CD4-positive, alpha-beta T cell (primary cell): ENCODE measurements at regions not wholly inside any gene's neighbourhood (a gene's known extent, or its start where the extent isn't known, plus 50 kb on each side); places are given as distances from the start of the nearest gene placed in this dataset.

ENCODE experiments used
- ATAC-seq: fragments of 200-7000 bp; cut with Tn5 transposase; one replicate; pipeline ENCODE4 v1.10.0; 2022; ENCODE audit warnings: mild to moderate bottlenecking; ENCODE audit not compliant: poor library complexity
- CTCF ChIA-PET: fragments of 350-600 bp; sonication (Branson Sonifier 250); formaldehyde crosslinking; loops from one replicate; lab custom pipeline; 2021; ENCODE audit warnings: antibody characterized with exemption, inconsistent platforms; lab: Charles Lee
- POLR2A ChIA-PET: fragments of 350-600 bp; sonication (Branson Sonifier 250); formaldehyde crosslinking; loops from one replicate; lab custom pipeline; 2021; ENCODE audit warnings: antibody characterized with exemption, inconsistent platforms; lab: Charles Lee
- DNase-seq, 14 experiments: peaks; one replicate each; pipeline ENCODE4 v3.0.0-alpha.2; 2013 to 2020; ENCODE audit warnings: mixed read lengths in 2 of 14
- H3K27ac ChIP-seq, 2 donors: one replicate each; pipeline versions ENCODE4 v1.5.1 to v1.7.0; 2013; ENCODE audit warnings: low read length in 2 of 2, low read depth in 1 of 2, mild to moderate bottlenecking in 1 of 2
- H3K27me3 ChIP-seq, 2 experiments: 1 replicate in 1 of 2; 2 replicates in 1 of 2; pipeline versions ENCODE4 v1.6.1 to v1.7.0; 2013; ENCODE audit warnings: low read length in 2 of 2, control low read depth in 1 of 2, mild to moderate bottlenecking in 1 of 2, moderate library complexity in 1 of 2; ENCODE audit not compliant: insufficient read depth in 2 of 2, control insufficient read depth in 1 of 2
- H3K36me3 ChIP-seq: one replicate; pipeline ENCODE4 v1.6.1; 2013; ENCODE audit warnings: low read length, control low read depth; ENCODE audit not compliant: insufficient read depth
- H3K4me1 ChIP-seq: one replicate; pipeline ENCODE4 v1.6.1; 2013; ENCODE audit warnings: low read length, control low read depth; ENCODE audit not compliant: insufficient read depth
- H3K4me3 ChIP-seq: one replicate; pipeline ENCODE4 v1.5.1; 2013; ENCODE audit warnings: mild to moderate bottlenecking, low read length, moderate library complexity
- H3K9me3 ChIP-seq, 2 experiments: 1 replicate in 1 of 2; 2 replicates in 1 of 2; pipeline versions ENCODE4 v1.6.1 to v1.7.0; 2013; ENCODE audit warnings: low read length in 2 of 2, mild to moderate bottlenecking in 2 of 2, control low read depth in 1 of 2, moderate library complexity in 1 of 2; ENCODE audit not compliant: control insufficient read depth in 1 of 2, insufficient read depth in 1 of 2
- H3K27ac Mint-ChIP-seq: one replicate; pipeline ENCODE4 v1.8.0; 2020; ENCODE audit warnings: mixed read lengths
- H3K27me3 Mint-ChIP-seq: one replicate; pipeline ENCODE4 v1.8.0; 2021; ENCODE audit warnings: mixed read lengths
- H3K36me3 Mint-ChIP-seq: one replicate; pipeline ENCODE4 v1.8.0; 2021; ENCODE audit warnings: low read depth, mixed read lengths
- H3K4me1 Mint-ChIP-seq: one replicate; pipeline ENCODE4 v1.8.0; 2021; ENCODE audit warnings: low read depth, mixed read lengths
- H3K4me3 Mint-ChIP-seq: one replicate; pipeline ENCODE4 v1.8.0; 2020; ENCODE audit warnings: mild to moderate bottlenecking, mixed read lengths
- H3K9me3 Mint-ChIP-seq: one replicate; pipeline ENCODE4 v1.8.0; 2020; ENCODE audit warnings: mixed read lengths
- CTCF ChIP-seq: fragments of 200-600 bp; IDR thresholded peaks from one replicate; pipeline ENCODE4 v1.8.0; 2022; ENCODE audit warnings: antibody characterized with exemption, mild to moderate bottlenecking
- intact Hi-C, 2 experiments: fragments of 100-400 bp; cut with DNase I in 1 of 2; cut with micrococcal nuclease in 1 of 2; formaldehyde crosslinking; loops; one replicate each; pipeline versions ENCODE4 v1.15.1 to v1.9.0; 2023 to 2025; cut with DNase I, micrococcal nuclease

- Mint-ChIP-seq H3K4me3 (no peak overlapping the region), H3K27ac (no peak overlapping the region), H3K36me3 (no peaks in the 10 kb centered on the region), H3K9me3 (no peaks in the 10 kb centered on the region), H3K27me3 (peaks cover 31% of the 10 kb centered on the region), H3K4me1 (no peaks in the 10 kb centered on the region)
- H3K36me3 ChIP-seq, result no peaks in the 10 kb centered on the region
- no peaks in the 10 kb centered on the region for H3K4me1 ChIP-seq
- H3K9me3 ChIP-seq, result no peaks in the 10 kb centered on the region
- H3K4me3 ChIP-seq, result no peak overlapping the region
- peaks cover 0 to 10% of the 10 kb centered on the region in 2 experiments for H3K27me3 ChIP-seq
- TF ChIP-seq CTCF, result no peak
- ChIA-PET CTCF (no interaction called here), POLR2A (no interaction called here)
- no peak for DNase-seq
- ATAC-seq, result no peak
- H3K27ac ChIP-seq, result no peak overlapping the region
- intact Hi-C loops, result no loop called here
These were observed 111.5 kb upstream of the MAGI3 start for GRCh38 chr1:113278777-113279176.

- no peaks in the 10 kb centered on the region for H3K9me3 Mint-ChIP-seq
- TF ChIP-seq CTCF, result no peak
- intact Hi-C loops, result no loop called here
- ATAC-seq (no peak), DNase-seq (no peak)
- no peak overlapping the region for H3K4me3 Mint-ChIP-seq
- H3K9me3 ChIP-seq, result no peaks in the 10 kb centered on the region
- peaks cover 0 to 10% of the 10 kb centered on the region in 2 experiments for H3K27me3 ChIP-seq
- no peaks in the 10 kb centered on the region for H3K4me1 ChIP-seq
- H3K27me3 Mint-ChIP-seq, result peaks cover 27% of the 10 kb centered on the region
- H3K36me3 Mint-ChIP-seq, result no peaks in the 10 kb centered on the region
- ChIA-PET POLR2A (no interaction called here), CTCF (no interaction called here)
- no peak overlapping the region for H3K27ac ChIP-seq
- H3K36me3 ChIP-seq, result no peaks in the 10 kb centered on the region
- no peak overlapping the region for H3K4me3 ChIP-seq
- H3K27ac Mint-ChIP-seq, result no peak overlapping the region
- H3K4me1 Mint-ChIP-seq, result no peaks in the 10 kb centered on the region
These were observed 110.4 kb upstream of the MAGI3 start for GRCh38 chr1:113279776-113280391.

- Mint-ChIP-seq H3K27ac (no peak overlapping the region), H3K4me1 (no peaks in the 10 kb centered on the region), H3K36me3 (no peaks in the 10 kb centered on the region), H3K9me3 (no peaks in the 10 kb centered on the region), H3K4me3 (no peak overlapping the region), H3K27me3 (peaks cover 20% of the 10 kb centered on the region)
- TF ChIP-seq CTCF, result no peak
- Histone ChIP-seq H3K36me3 (no peaks in the 10 kb centered on the region), H3K27me3 (peaks cover 0 to 10% of the 10 kb centered on the region in 2 experiments), H3K4me1 (no peaks in the 10 kb centered on the region), H3K9me3 (no peaks in the 10 kb centered on the region), H3K27ac (no peak overlapping the region), H3K4me3 (no peak overlapping the region)
- CTCF ChIA-PET, result no interaction called here
- no peak for ATAC-seq
- DNase-seq, result no peak
- POLR2A ChIA-PET, result no interaction called here
- intact Hi-C loops, result no loop called here
These were observed 109.7 kb upstream of the MAGI3 start for GRCh38 chr1:113280581-113280980.
